HepG2 (cell line): ENCODE measurements at regions not wholly inside any gene's neighbourhood (a gene's known extent, or its start where the extent isn't known, plus 50 kb on each side); places are given as distances from the start of the nearest gene placed in this dataset.
A peak's percentile ranks its signal among the peaks of the same experiment; 100 is the strongest.

Experiments
- ATAC-seq: fragments of 200-7000 bp; cut with Tn5 transposase; 3 replicates; pipeline ENCODE4 v1.9.1; 2020; ENCODE audit warnings: mild to moderate bottlenecking, moderate library complexity
- BruUV-seq: library from RNA; stranded (reverse); fragments of 400-500 nt; replicated peaks from 2 replicates; lab custom pipeline; 2021; lab: Mats Ljungman, UMichigan
- CTCF ChIA-PET: fragments of 300-600 bp; formaldehyde crosslinking; extraction: SDS; loops from one replicate; lab custom pipeline; 2021; ENCODE audit warnings: low total read pairs, inconsistent platforms, low intra/inter-chr PET ratio; lab: Yijun Ruan, JAX
- POLR2A ChIA-PET: fragments of 350-600 bp; sonication (Branson Sonifier 250); formaldehyde crosslinking; loops from one replicate; lab custom pipeline; 2020; ENCODE audit warnings: antibody characterized with exemption, inconsistent platforms; lab: Yijun Ruan, JAX
- DNase-seq: peaks from one replicate; pipeline ENCODE4 v3.0.0-alpha.2; 2015; ENCODE audit warnings: low spot score
- FAIRE-seq: peaks from 3 replicates; lab custom pipeline; 2011; peaks lifted over from hg19 to GRCh38; lab: Jason Lieb, UNC
- H2AFZ ChIP-seq: one replicate; pipeline ENCODE4 v1.6.1; 2011; ENCODE audit warnings: low read length, inconsistent platforms
- H3K27ac ChIP-seq: fragments of 300-600 bp; 3 replicates; pipeline ENCODE4 v1.8.0; 2011; ENCODE audit warnings: mixed run types, mild to moderate bottlenecking, mixed read lengths, low read length, inconsistent platforms; ENCODE audit not compliant: insufficient read depth; ENCODE audit errors: extremely low read length
- H3K27me3 ChIP-seq, 2 experiments: fragments of 200-600 bp in 1 of 2; 2 replicates in 1 of 2; 3 replicates in 1 of 2; pipeline versions ENCODE4 v1.6.0 to v1.8.0; 2011; ENCODE audit warnings: low read length in 2 of 2, mild to moderate bottlenecking in 2 of 2, moderate library complexity in 2 of 2, inconsistent platforms in 1 of 2; ENCODE audit not compliant: insufficient read depth in 2 of 2, control insufficient read depth in 1 of 2
- H3K36me3 ChIP-seq, 2 experiments: fragments of 200-600 bp in 1 of 2; replicated peaks in 1 of 2; 2 replicates in 1 of 2; 3 replicates in 1 of 2; pipeline versions ENCODE4 v1.5.1 to v1.8.0; 2011; ENCODE audit warnings: low read length in 2 of 2, inconsistent platforms in 1 of 2; ENCODE audit not compliant: insufficient read depth in 2 of 2, control insufficient read depth in 1 of 2
- H3K4me1 ChIP-seq: 2 replicates; pipeline ENCODE4 v1.5.1; 2012; ENCODE audit warnings: low read length, inconsistent platforms; ENCODE audit not compliant: insufficient read depth
- H3K4me2 ChIP-seq: 2 replicates; pipeline ENCODE4 v1.6.0; 2011; ENCODE audit warnings: low read depth, low read length, inconsistent platforms
- H3K4me3 ChIP-seq, 3 experiments: fragments of 200-600 bp in 1 of 3; sonication (generic), shearing (Covaris generic) in 1 of 3; replicated peaks in 1 of 3; 2 replicates each; pipeline ENCODE4 v1.5.1; 2011 to 2016; ENCODE audit warnings: low read length in 3 of 3, inconsistent platforms in 2 of 3, low read depth in 2 of 3, mild to moderate bottlenecking in 2 of 3, control low read depth in 1 of 3, mixed read lengths in 1 of 3; ENCODE audit not compliant: insufficient read depth in 1 of 3
- H3K79me2 ChIP-seq: one replicate; pipeline ENCODE4 v1.6.1; 2011; ENCODE audit warnings: low read length, inconsistent platforms; ENCODE audit not compliant: insufficient read depth
- H3K9ac ChIP-seq: 2 replicates; pipeline ENCODE4 v1.6.0; 2011; ENCODE audit warnings: mild to moderate bottlenecking, low read depth, low read length, inconsistent platforms; ENCODE audit not compliant: insufficient read depth
- H3K9me3 ChIP-seq: 2 replicates; pipeline ENCODE4 v1.5.1; 2012; ENCODE audit warnings: mild to moderate bottlenecking, low read length
- H4K20me1 ChIP-seq: 2 replicates; pipeline ENCODE4 v1.6.0; 2011; ENCODE audit warnings: inconsistent platforms, mild to moderate bottlenecking, low read length, moderate library complexity; ENCODE audit not compliant: insufficient read depth
- CBX2 ChIP-seq, 2 experiments: fragments of 200-600 bp in 1 of 2; sonication (generic); formaldehyde crosslinking in 1 of 2; IDR thresholded peaks; 2 replicates each; pipeline versions ENCODE4 v1.7.0 to v1.8.1; 2018 to 2022; ENCODE audit warnings: low read depth in 2 of 2, low read length in 1 of 2, mild to moderate bottlenecking in 1 of 2, missing genetic modification reagents in 1 of 2
- FOXA3 ChIP-seq: IDR thresholded peaks from 2 replicates; pipeline ENCODE4 v1.6.1; 2016; ENCODE audit warnings: missing genetic modification reagents, missing compliant biosample characterization
- KAT2B ChIP-seq: fragments of 150-350 bp; IDR thresholded peaks from 2 replicates; pipeline ENCODE4 v1.6.1; 2014; ENCODE audit warnings: low read depth, low read length, borderline replicate concordance
- SOX13 ChIP-seq, 3 experiments: fragments of 450-650 bp in 1 of 3; sonication (generic) in 1 of 3; formaldehyde crosslinking in 1 of 3; IDR thresholded peaks in 2 of 3; conservative IDR thresholded peaks in 1 of 3; 2 replicates each; pipeline versions ENCODE4 v1.5.0 to v1.6.1; 2016 to 2020; ENCODE audit warnings: antibody characterized with exemption in 1 of 3, mild to moderate bottlenecking in 1 of 3, missing compliant biosample characterization in 1 of 3, missing genetic modification reagents in 1 of 3, moderate library complexity in 1 of 3
- SOX6 ChIP-seq, 2 experiments: fragments of 450-650 bp in 1 of 2; sonication (generic) in 1 of 2; formaldehyde crosslinking in 1 of 2; IDR thresholded peaks; 2 replicates each; pipeline versions ENCODE4 v1.4.0 to v1.6.1; 2017 to 2020; ENCODE audit warnings: antibody characterized with exemption in 1 of 2, mild to moderate bottlenecking in 1 of 2, missing genetic modification reagents in 1 of 2
- TBX3 ChIP-seq: fragments of 450-650 bp; IDR thresholded peaks from 2 replicates; pipeline ENCODE4 v1.6.1; 2017; ENCODE audit warnings: antibody characterized with exemption, mild to moderate bottlenecking, inconsistent platforms, borderline replicate concordance
- ZBTB21 ChIP-seq: sonication (generic); formaldehyde crosslinking; IDR thresholded peaks from 2 replicates; pipeline ENCODE4 v1.4.0; 2020; ENCODE audit warnings: missing genetic modification reagents
- ZNF24 ChIP-seq: fragments of 450-650 bp; IDR thresholded peaks from 2 replicates; pipeline ENCODE4 v1.6.1; 2017; ENCODE audit warnings: antibody characterized with exemption, mild to moderate bottlenecking
- ZNF788 ChIP-seq: sonication (generic); formaldehyde crosslinking; IDR thresholded peaks from 2 replicates; pipeline ENCODE4 v1.5.0; 2020; ENCODE audit warnings: mild to moderate bottlenecking, missing genetic modification reagents, borderline replicate concordance
- WGBS: methylation state at CpG from one replicate; pipeline ENCODE4 v1.1.6; 2017; ENCODE audit warnings: low lambda C conversion rate; 5-methylcytosine and 5-hydroxymethylcytosine counted together
- in situ Hi-C: cut with HindIII; loops from 2 replicates; pipeline ENCODE4 v1.10.0; 2017; ENCODE audit warnings: low pct_unique_long_range_greater_than_20kb; ENCODE audit not compliant: extremely low pct_ligation_motif_present
- intact Hi-C: fragments of 100-400 bp; cut with micrococcal nuclease; formaldehyde crosslinking; loops from one replicate; pipeline ENCODE4 v1.10.0; 2022; ENCODE audit not compliant: unreplicated experiment
- TF ChIP-seq, protein P1 (sequence below): sonication (generic); formaldehyde crosslinking; IDR thresholded peaks from 2 replicates; pipeline ENCODE4 v1.4.0; 2020; ENCODE audit warnings: missing genetic modification reagents
- TF ChIP-seq, protein P2 (sequence below): IDR thresholded peaks from 2 replicates; pipeline ENCODE4 v1.6.1; 2012; ENCODE audit warnings: low read depth, low read length, improper control_type of control experiment
- TF ChIP-seq, protein P3 (sequence below): IDR thresholded peaks from 2 replicates; pipeline ENCODE4 v1.6.1; 2016; ENCODE audit warnings: low read depth, missing genetic modification reagents, missing compliant biosample characterization

DNA sequence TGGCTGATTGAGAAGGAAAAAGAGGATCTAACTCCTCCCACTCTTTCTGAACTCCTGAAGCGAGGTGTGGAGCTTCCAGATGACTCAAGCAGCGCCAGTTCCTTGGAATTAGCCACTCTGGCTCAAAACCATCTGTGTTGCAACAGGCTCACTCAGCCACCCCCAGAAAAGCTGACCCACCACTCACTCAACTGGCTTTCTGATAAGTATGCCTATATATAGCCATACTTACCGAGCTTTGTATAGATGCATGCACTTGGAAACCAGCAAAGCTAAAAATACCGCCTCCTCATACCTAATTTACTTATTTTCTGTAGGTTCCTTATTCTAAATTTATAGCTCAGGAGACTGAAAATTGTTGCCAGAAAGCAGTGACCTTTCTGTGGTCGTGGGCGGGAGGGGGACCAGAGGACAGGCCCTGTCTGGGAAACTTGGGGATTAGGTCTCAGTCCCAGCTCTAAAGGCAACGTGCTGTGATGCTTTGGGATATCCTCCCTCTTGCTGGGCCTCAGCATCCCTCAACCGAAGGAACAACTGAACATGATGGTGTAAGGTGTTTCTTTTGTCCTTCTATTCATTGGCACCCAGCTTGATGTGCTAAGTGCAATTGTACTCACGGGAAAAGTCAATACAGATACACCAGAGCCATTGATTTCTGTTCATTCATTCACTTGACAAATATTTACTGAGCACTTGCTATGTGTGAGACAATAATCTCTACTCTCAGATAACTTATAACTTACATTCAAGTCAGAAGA is 65.7 kb downstream of the NENF start:
- Histone ChIP-seq H3K4me1 (peaks cover 28% of the 10 kb centered on the region), H4K20me1 (no peaks in the 10 kb centered on the region), H3K27me3 (peaks cover under 1 to 36% of the 10 kb centered on the region in 2 experiments; a peak in 3 of 5 replicates), H3K4me3 (no peak overlapping the region), H3K36me3 (no peaks in the 10 kb centered on the region), H3K9ac (no peak overlapping the region), H3K27ac (no peak overlapping the region), H3K9me3 (no peaks in the 10 kb centered on the region), H2AFZ (no peak overlapping the region), H3K4me2 (no peak overlapping the region), H3K79me2 (no peaks in the 10 kb centered on the region)
- WGBS, result 26% methylated on average over 9 of the region's 9 CpGs
- FAIRE-seq, result no peak
- BruUV-seq, result no TSS peak
- POLR2A ChIA-PET, result no interaction called here
- in situ Hi-C loops (no loop called here), intact Hi-C loops (no loop called here)
- peak; percentile 34 for ATAC-seq
- DNase-seq, result peak; percentile 14
- CTCF ChIA-PET, result no interaction called here
- TF ChIP-seq SOX6 (IDR thresholded peaks at IDR 0.05) (no peak), SOX6 (CRISPR knock-in tag; IDR thresholded peaks at IDR 0.05) (peak; percentile 88), ZNF24 (peak; percentile 79; the same call in 1 of the 2 replicates), ZBTB21 (CRISPR knock-in tag) (no peak), SOX13 (IDR thresholded peaks at IDR 0.05) (peak; percentile 71; the same call in 1 of the 2 replicates), SOX13 (CRISPR knock-in tag; conservative IDR thresholded peaks at IDR 0.05 in 1 of 2, IDR thresholded peaks at IDR 0.05 in 1 of 2) (peak in 1 of 2 experiments; percentile 92; a peak in 2 of 4 replicates), CBX2 (IDR thresholded peaks at IDR 0.05; ENCODE audit: low read depth, low read length) (no peak), CBX2 (CRISPR knock-in tag; IDR thresholded peaks at IDR 0.05; ENCODE audit: low read depth) (no peak), KAT2B (peak; percentile 82), ZNF788 (CRISPR knock-in tag) (no peak), FOXA3 (CRISPR knock-in tag) (peak; percentile 80), TBX3 (peak; percentile 89)
- TF ChIP-seq, protein P1, sequence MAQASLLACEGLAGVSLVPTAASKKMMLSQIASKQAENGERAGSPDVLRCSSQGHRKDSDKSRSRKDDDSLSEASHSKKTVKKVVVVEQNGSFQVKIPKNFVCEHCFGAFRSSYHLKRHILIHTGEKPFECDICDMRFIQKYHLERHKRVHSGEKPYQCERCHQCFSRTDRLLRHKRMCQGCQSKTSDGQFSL, result no peak
- TF ChIP-seq, protein P2, sequence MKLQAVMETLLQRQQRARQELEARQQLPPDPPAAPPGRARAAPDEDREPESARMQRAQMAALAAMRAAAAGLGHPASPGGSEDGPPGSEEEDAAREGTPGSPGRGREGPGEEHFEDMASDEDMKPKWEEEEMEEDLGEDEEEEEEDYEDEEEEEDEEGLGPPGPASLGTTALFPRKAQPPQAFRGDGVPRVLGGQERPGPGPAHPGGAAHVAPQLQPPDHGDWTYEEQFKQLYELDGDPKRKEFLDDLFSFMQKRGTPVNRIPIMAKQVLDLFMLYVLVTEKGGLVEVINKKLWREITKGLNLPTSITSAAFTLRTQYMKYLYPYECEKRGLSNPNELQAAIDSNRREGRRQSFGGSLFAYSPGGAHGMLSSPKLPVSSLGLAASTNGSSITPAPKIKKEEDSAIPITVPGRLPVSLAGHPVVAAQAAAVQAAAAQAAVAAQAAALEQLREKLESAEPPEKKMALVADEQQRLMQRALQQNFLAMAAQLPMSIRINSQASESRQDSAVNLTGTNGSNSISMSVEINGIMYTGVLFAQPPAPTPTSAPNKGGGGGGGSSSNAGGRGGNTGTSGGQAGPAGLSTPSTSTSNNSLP, result 0 out of 2 replicates have a peak, but pooled peaks have one; percentile 50
- TF ChIP-seq, protein P3, sequence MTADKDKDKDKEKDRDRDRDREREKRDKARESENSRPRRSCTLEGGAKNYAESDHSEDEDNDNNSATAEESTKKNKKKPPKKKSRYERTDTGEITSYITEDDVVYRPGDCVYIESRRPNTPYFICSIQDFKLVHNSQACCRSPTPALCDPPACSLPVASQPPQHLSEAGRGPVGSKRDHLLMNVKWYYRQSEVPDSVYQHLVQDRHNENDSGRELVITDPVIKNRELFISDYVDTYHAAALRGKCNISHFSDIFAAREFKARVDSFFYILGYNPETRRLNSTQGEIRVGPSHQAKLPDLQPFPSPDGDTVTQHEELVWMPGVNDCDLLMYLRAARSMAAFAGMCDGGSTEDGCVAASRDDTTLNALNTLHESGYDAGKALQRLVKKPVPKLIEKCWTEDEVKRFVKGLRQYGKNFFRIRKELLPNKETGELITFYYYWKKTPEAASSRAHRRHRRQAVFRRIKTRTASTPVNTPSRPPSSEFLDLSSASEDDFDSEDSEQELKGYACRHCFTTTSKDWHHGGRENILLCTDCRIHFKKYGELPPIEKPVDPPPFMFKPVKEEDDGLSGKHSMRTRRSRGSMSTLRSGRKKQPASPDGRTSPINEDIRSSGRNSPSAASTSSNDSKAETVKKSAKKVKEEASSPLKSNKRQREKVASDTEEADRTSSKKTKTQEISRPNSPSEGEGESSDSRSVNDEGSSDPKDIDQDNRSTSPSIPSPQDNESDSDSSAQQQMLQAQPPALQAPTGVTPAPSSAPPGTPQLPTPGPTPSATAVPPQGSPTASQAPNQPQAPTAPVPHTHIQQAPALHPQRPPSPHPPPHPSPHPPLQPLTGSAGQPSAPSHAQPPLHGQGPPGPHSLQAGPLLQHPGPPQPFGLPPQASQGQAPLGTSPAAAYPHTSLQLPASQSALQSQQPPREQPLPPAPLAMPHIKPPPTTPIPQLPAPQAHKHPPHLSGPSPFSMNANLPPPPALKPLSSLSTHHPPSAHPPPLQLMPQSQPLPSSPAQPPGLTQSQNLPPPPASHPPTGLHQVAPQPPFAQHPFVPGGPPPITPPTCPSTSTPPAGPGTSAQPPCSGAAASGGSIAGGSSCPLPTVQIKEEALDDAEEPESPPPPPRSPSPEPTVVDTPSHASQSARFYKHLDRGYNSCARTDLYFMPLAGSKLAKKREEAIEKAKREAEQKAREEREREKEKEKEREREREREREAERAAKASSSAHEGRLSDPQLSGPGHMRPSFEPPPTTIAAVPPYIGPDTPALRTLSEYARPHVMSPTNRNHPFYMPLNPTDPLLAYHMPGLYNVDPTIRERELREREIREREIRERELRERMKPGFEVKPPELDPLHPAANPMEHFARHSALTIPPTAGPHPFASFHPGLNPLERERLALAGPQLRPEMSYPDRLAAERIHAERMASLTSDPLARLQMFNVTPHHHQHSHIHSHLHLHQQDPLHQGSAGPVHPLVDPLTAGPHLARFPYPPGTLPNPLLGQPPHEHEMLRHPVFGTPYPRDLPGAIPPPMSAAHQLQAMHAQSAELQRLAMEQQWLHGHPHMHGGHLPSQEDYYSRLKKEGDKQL, result 0 out of 2 replicates have a peak, but pooled peaks have one; percentile 28
